ENCODE measurements at regions not wholly inside any gene's neighbourhood (a gene's known extent, or its start where the extent isn't known, plus 50 kb on each side); places are given as distances from the start of the nearest gene placed in this dataset.
A peak's percentile ranks its signal among the peaks of the same experiment; 100 is the strongest.

- TF ChIP-seq PRDM10 (CRISPR knock-in tag; IDR thresholded peaks at IDR 0.05; ENCODE audit: low read depth) (peak; percentile 72), PHF20 (CRISPR knock-in tag; IDR thresholded peaks at IDR 0.05) (no peak), ZNF720 (CRISPR knock-in tag; IDR thresholded peaks at IDR 0.05) (no peak), ZNF709 (CRISPR knock-in tag; IDR thresholded peaks at IDR 0.05) (no peak), CENPBD1 (CRISPR knock-in tag; IDR thresholded peaks at IDR 0.05; ENCODE audit: borderline replicate concordance, low read depth) (no peak), ZNF589 (CRISPR knock-in tag; conservative IDR thresholded peaks at IDR 0.05) (0 out of 2 replicates have a peak, but pooled peaks have one; percentile 6), ZFP36 (IDR thresholded peaks at IDR 0.05; ENCODE audit: borderline replicate concordance, low read depth, low read length, partially characterized antibody) (no peak), MXI1 (IDR thresholded peaks at IDR 0.05; ENCODE audit: borderline replicate concordance, low read depth, low read length) (no peak), HMGXB3 (CRISPR knock-in tag; IDR thresholded peaks at IDR 0.05; ENCODE audit: borderline replicate concordance) (0 out of 2 replicates have a peak, but pooled peaks have one; percentile 7), KAT7 (CRISPR knock-in tag; IDR thresholded peaks at IDR 0.05; ENCODE audit: borderline replicate concordance) (no peak), DMTF1 (CRISPR knock-in tag; IDR thresholded peaks at IDR 0.05) (0 out of 2 replicates have a peak, but pooled peaks have one; percentile 31), CREB1 (IDR thresholded peaks at IDR 0.05) (no peak), CREB1 (CRISPR knock-in tag; IDR thresholded peaks at IDR 0.05) (0 out of 2 replicates have a peak, but pooled peaks have one; percentile 50), SKIL (CRISPR knock-in tag; IDR thresholded peaks at IDR 0.05; ENCODE audit: borderline replicate concordance) (no peak; the same call in 1 of the 2 replicates), ZBTB7B (CRISPR knock-in tag; IDR thresholded peaks at IDR 0.05) (0 out of 2 replicates have a peak, but pooled peaks have one; percentile 34), CENPX (CRISPR knock-in tag; IDR thresholded peaks at IDR 0.05) (no peak)
These were observed 109.2 kb upstream of the FOXN2 start (continued) for GRCh38 chr2:48205137-48205798.
